Activated CD8-positive, alpha-beta T cell treated with anti-CD3 and anti-CD28 coated beads for 36 hours (primary cell): ENCODE measurements at regions not wholly inside any gene's neighbourhood (a gene's known extent, or its start where the extent isn't known, plus 50 kb on each side); places are given as distances from the start of the nearest gene placed in this dataset.
"Not testable (repeated sequence)": the region's sequence is repeated elsewhere in the genome, so short reads cannot be mapped to it uniquely, and the experiment has no call there.

Experiments
- ATAC-seq: fragments of 200-7000 bp; cut with Tn5 transposase; one replicate; pipeline ENCODE4 v1.10.0; 2021; ENCODE audit warnings: mild to moderate bottlenecking, moderate library complexity
- CTCF ChIA-PET: fragments of 350-600 bp; sonication (Branson Sonifier 250); formaldehyde crosslinking; loops from one replicate; lab custom pipeline; 2021; ENCODE audit warnings: antibody characterized with exemption; lab: Charles Lee
- POLR2A ChIA-PET: fragments of 350-600 bp; sonication (Branson Sonifier 250); formaldehyde crosslinking; loops from one replicate; lab custom pipeline; 2021; ENCODE audit warnings: antibody characterized with exemption; lab: Charles Lee
- DNase-seq: peaks from one replicate; pipeline ENCODE4 v3.0.0-alpha.2; 2020
- H3K27ac Mint-ChIP-seq: one replicate; pipeline ENCODE4 v1.8.0; 2021; ENCODE audit warnings: mild to moderate bottlenecking, mixed read lengths
- H3K27me3 Mint-ChIP-seq: one replicate; pipeline ENCODE4 v1.8.0; 2021; ENCODE audit warnings: mixed read lengths
- H3K36me3 Mint-ChIP-seq: one replicate; pipeline ENCODE4 v1.8.0; 2021; ENCODE audit warnings: low read depth, mixed read lengths
- H3K4me1 Mint-ChIP-seq: one replicate; pipeline ENCODE4 v1.8.0; 2021; ENCODE audit warnings: low read depth, mixed read lengths
- H3K4me3 Mint-ChIP-seq: one replicate; pipeline ENCODE4 v1.8.0; 2021; ENCODE audit warnings: mild to moderate bottlenecking, moderate library complexity, mixed read lengths
- H3K9me3 Mint-ChIP-seq: one replicate; pipeline ENCODE4 v1.8.0; 2021; ENCODE audit warnings: mixed read lengths
- intact Hi-C: fragments of 100-400 bp; cut with micrococcal nuclease; formaldehyde crosslinking; loops from one replicate; pipeline ENCODE4 v1.10.0; 2022
- TF ChIP-seq, protein P1 (sequence below): fragments of 200-600 bp; IDR thresholded peaks from one replicate; pipeline ENCODE4 v1.8.0; 2022; ENCODE audit warnings: antibody characterized with exemption, mild to moderate bottlenecking

DNA sequence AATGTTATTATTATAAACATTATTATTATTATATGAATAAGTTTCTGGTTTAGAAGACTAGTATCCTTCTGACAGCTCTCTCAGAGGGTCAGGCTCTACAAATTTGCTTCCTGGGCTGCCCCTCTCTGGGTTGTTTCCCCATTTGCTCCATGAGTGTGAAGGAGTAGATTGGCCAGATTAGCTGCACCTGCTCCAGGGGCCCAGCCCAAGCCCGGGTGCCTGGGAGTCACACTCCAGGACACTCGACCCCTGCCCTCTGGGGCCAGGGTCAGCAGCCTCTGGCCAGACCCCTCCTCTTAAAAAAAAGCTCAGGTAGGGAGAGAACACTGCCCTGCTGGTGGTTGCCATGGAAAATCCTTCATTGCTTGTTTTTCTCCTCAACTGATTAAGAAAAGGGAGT is 169.0 kb upstream of the FOXD4L5 start:
- H3K4me1 Mint-ChIP-seq, ATAC-seq, H3K36me3 Mint-ChIP-seq, POLR2A ChIA-PET, CTCF ChIA-PET, DNase-seq, H3K27me3 Mint-ChIP-seq, intact Hi-C loops, H3K4me3 Mint-ChIP-seq, H3K27ac Mint-ChIP-seq: not testable (repeated sequence)
- H3K9me3 Mint-ChIP-seq = peaks cover 23% of the 10 kb centered on the region

DNA sequence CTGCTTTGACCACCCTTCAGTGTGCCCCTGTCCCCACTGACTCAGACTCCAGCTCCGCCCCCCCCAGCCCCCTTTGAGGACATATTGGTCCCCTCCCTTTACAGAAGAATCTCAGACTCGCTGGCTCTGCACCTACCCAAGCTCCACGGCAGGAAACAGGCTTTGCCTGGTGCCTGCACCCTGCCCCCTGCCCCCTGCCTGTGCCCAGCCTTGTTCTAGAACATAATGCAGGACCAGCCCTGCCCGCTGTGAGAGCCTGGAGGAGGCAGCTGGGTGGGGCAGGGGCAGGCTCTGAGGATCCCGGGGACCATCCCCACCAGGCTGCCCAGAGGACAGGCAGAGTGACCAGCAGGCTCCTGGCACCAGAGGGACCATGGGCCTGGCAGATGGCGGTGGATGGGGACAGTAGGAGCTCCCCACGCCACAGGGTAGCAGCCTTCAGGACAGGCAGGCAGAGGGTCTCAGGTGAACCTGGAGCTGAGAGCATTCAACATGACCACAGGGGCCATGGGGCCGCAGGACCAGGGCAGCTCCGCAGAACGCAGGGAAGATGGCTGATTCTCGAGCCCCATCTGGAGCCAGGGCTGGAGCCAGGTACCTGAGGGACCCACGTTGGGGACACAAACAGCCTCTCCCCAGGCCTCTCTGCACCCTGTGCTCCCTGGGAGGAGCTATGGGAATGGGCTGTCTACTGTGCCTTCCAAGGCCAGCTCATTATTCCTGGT is 165.0 kb upstream of the FOXD4L5 start:
- H3K4me3 Mint-ChIP-seq, H3K36me3 Mint-ChIP-seq, H3K27ac Mint-ChIP-seq, CTCF ChIA-PET, H3K27me3 Mint-ChIP-seq, DNase-seq, ATAC-seq, intact Hi-C loops, POLR2A ChIA-PET, H3K4me1 Mint-ChIP-seq: not testable (repeated sequence)
- peaks cover 21% of the 10 kb centered on the region for H3K9me3 Mint-ChIP-seq

DNA sequence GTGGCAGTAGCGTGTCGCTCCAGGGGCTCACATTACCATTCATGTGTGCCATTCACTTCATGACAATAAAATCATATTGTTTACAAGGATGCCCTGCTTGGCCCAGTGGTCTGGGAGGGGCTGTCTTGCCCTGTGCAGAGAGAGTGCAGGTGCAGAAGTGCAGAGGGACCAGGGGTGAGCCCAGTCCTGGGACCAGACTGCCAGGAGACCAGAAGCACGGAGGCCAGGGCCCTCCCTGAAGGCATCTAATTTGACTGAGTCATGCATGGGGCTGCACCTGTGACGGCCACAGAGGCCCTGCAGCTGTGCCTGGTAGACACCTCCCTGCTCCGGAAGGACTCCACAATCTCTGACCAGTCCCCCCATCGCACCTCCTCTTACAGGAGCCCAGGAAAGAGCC is 164.4 kb upstream of the FOXD4L5 start:
- H3K4me1 Mint-ChIP-seq = no peaks in the 10 kb centered on the region
- DNase-seq = no peak
- ATAC-seq = no peak
- no peak overlapping the region for H3K4me3 Mint-ChIP-seq
- ChIA-PET CTCF (no interaction called here), POLR2A (no interaction called here)
- H3K27me3 Mint-ChIP-seq = no peaks in the 10 kb centered on the region
- no peaks in the 10 kb centered on the region for H3K36me3 Mint-ChIP-seq
- no peak overlapping the region for H3K27ac Mint-ChIP-seq
- peaks cover 21% of the 10 kb centered on the region for H3K9me3 Mint-ChIP-seq
- intact Hi-C loops = no loop called here
- TF ChIP-seq, protein P1, sequence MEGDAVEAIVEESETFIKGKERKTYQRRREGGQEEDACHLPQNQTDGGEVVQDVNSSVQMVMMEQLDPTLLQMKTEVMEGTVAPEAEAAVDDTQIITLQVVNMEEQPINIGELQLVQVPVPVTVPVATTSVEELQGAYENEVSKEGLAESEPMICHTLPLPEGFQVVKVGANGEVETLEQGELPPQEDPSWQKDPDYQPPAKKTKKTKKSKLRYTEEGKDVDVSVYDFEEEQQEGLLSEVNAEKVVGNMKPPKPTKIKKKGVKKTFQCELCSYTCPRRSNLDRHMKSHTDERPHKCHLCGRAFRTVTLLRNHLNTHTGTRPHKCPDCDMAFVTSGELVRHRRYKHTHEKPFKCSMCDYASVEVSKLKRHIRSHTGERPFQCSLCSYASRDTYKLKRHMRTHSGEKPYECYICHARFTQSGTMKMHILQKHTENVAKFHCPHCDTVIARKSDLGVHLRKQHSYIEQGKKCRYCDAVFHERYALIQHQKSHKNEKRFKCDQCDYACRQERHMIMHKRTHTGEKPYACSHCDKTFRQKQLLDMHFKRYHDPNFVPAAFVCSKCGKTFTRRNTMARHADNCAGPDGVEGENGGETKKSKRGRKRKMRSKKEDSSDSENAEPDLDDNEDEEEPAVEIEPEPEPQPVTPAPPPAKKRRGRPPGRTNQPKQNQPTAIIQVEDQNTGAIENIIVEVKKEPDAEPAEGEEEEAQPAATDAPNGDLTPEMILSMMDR = no peak

DNA sequence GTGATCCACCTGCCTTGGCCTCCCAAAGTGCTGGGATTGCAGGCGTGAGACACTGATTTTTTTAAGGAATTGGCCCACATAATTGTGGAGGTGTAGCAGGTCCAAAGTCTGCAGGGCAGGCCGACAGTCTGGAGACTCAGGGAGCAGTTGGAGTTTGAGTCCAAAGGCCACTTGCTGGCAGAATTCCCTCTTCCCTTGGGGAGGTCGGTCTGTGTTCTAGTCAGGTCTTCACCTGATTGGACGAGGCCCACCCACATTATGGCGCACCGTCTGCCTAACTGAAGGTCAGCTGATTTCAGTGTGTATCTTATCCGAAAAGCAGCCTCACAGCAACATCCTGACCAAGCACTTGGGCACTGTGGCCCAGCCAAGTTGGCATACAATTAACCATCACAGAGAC is 162.1 kb upstream of the FOXD4L5 start:
- POLR2A ChIA-PET, H3K36me3 Mint-ChIP-seq, CTCF ChIA-PET, H3K4me1 Mint-ChIP-seq, DNase-seq, H3K4me3 Mint-ChIP-seq, H3K27me3 Mint-ChIP-seq, H3K27ac Mint-ChIP-seq, intact Hi-C loops, ATAC-seq: not testable (repeated sequence)
- H3K9me3 Mint-ChIP-seq = peaks cover 18% of the 10 kb centered on the region

DNA sequence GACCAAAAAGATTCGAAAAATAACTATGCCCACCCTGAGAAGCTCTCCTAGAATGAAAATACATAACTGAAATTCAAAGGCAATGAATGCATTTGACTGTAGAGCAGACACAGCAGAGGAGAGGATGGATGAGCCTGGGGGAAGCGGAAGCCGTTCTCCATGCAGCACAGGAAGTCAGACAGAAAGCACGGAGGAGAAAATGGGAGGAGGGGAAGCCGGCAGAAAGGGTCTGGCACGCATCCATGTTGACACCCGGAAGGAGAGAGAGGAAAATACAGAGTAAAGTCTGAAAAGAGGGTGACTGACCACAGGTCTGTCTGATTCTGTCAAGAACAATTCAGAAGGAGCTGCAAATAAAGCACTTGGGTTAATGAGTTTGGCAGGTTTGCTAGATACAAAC is 161.0 kb upstream of the FOXD4L5 start:
- H3K27me3 Mint-ChIP-seq = not testable (repeated sequence)
- H3K9me3 Mint-ChIP-seq = peaks cover 15% of the 10 kb centered on the region

DNA sequence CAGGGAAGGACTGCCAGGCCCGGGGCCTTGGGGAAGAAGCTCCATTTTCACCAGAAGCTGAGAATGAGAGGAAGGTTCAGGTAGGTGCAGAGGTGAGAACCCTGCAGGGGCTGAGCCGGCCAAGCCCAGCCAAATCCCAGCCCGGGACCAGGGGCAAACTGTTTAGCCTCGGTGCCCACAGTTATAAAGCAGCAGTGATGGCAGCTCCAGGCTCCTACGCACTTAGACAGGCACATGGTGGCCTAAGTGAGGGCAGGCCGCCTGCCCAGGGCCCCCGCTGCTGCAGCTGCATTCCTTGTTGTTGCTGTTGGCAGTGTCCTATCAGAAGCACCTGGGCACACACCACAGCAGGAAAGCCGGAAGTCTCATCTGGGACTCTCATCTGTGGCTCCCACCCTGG is 159.9 kb upstream of the FOXD4L5 start:
- CTCF ChIA-PET = no interaction called here
- no peak for ATAC-seq
- no peaks in the 10 kb centered on the region for H3K4me1 Mint-ChIP-seq
- H3K27me3 Mint-ChIP-seq = no peaks in the 10 kb centered on the region
- DNase-seq = no peak
- intact Hi-C loops = no loop called here
- no peak overlapping the region for H3K27ac Mint-ChIP-seq
- H3K9me3 Mint-ChIP-seq = peaks cover 15% of the 10 kb centered on the region
- POLR2A ChIA-PET = no interaction called here
- TF ChIP-seq, protein P1 = no peak
- H3K36me3 Mint-ChIP-seq = no peaks in the 10 kb centered on the region
- H3K4me3 Mint-ChIP-seq = no peak overlapping the region

More for the DNA sequence above, 161.0 kb upstream of the FOXD4L5 start:
- H3K27ac Mint-ChIP-seq, H3K4me1 Mint-ChIP-seq, DNase-seq, POLR2A ChIA-PET, H3K4me3 Mint-ChIP-seq, intact Hi-C loops, CTCF ChIA-PET, ATAC-seq, H3K36me3 Mint-ChIP-seq: not testable (repeated sequence)

DNA sequence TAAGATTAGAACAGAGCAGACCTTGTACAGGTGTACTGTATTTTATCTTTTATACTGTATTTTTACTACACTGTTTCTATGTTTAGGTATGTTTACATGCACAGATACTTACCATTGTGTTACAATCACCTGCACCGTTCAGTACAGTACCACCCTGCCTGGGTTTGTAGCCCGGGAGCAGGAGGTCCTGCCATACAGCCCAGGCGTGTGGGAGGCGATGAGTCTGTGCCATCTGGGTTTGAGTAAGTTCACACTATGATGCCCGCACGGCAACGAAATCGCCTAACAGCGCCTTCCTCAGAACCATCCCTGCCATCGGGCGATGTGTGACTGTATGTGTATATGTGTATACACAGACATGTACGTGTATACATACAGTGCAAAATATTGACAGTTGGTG is 157.1 kb upstream of the FOXD4L5 start:
- CTCF ChIA-PET = not testable (repeated sequence)

DNA sequence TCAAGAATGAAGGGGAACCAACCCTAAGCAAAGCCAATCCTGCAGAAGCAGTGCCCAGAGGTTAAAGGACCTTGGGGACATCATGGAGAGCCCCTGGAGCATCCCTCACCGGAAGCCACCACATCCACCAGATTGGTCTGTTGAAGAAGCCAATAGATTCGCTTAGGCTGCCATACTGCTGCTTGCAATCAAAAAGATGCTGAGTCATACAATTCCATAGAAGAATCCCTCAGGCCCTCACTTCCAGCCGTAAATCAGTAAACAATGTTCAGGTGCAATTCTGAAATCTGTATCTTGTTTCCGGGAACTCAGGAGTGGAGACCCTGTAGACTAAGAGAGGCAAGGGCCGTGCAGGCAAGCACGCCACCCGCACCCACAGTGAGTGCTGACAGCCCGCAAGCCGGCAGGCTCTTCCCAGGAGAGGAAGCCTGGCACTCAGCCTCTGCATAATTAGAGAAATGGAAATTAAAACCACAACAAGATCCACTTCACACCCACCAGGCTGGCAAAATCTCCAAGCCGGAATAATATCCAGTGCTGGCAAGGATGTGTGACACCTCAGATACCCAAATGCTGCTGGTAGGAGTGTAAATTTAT is 156.4 kb upstream of the FOXD4L5 start:
- H3K27ac Mint-ChIP-seq, H3K36me3 Mint-ChIP-seq, intact Hi-C loops, ATAC-seq, H3K4me3 Mint-ChIP-seq, H3K4me1 Mint-ChIP-seq, H3K27me3 Mint-ChIP-seq, CTCF ChIA-PET, DNase-seq, POLR2A ChIA-PET: not testable (repeated sequence)
- H3K9me3 Mint-ChIP-seq = peaks cover 16% of the 10 kb centered on the region

More for the DNA sequence above, 157.1 kb upstream of the FOXD4L5 start:
- POLR2A ChIA-PET, H3K27me3 Mint-ChIP-seq, H3K4me1 Mint-ChIP-seq, DNase-seq, intact Hi-C loops, ATAC-seq, H3K4me3 Mint-ChIP-seq, H3K36me3 Mint-ChIP-seq, H3K27ac Mint-ChIP-seq: not testable (repeated sequence)
- H3K9me3 Mint-ChIP-seq = peaks cover 14% of the 10 kb centered on the region
